Ammon's horn (tissue), 1 donor: ENCODE measurements at regions not wholly inside any gene's neighbourhood (a gene's known extent, or its start where the extent isn't known, plus 50 kb on each side); places are given as distances from the start of the nearest gene placed in this dataset.
"Not testable (repeated sequence)": the region's sequence is repeated elsewhere in the genome, so short reads cannot be mapped to it uniquely, and the experiment has no call there.

Experiments
- DNase-seq: peaks from one replicate; pipeline ENCODE4 v3.0.0-alpha.2; 2016; ENCODE audit warnings: low spot score

- no peak for DNase-seq
Observed at GRCh38 chr2:150669492-150669891, 182.0 kb upstream of the RND3 start.

- not testable (repeated sequence) for DNase-seq
Observed at GRCh38 chr2:150667039-150667438, 179.6 kb upstream of the RND3 start.

DNA sequence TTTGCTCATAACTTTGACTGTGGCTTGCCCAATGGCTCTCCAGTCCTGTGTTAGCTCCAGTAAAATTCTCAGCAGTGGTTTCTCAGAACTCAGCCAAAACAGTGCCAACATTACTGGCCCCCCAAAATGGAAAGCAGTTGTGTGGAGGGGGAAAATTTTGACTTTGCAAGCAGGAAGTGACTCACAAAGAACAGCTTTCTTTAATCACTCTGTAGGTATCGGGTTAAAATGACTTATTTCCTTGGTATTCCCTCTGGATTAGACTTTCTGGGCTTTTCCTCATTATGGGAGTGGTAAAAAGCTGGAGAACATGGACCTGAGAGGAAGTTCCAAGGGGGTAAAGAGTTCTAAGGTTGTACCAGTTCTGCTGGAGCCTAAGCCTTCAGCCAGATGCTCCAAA is 175.7 kb upstream of the RND3 start:
- no peak for DNase-seq

GRCh38 chr2:150656002-150656401 is 168.5 kb upstream of the RND3 start:
- no peak for DNase-seq

DNA sequence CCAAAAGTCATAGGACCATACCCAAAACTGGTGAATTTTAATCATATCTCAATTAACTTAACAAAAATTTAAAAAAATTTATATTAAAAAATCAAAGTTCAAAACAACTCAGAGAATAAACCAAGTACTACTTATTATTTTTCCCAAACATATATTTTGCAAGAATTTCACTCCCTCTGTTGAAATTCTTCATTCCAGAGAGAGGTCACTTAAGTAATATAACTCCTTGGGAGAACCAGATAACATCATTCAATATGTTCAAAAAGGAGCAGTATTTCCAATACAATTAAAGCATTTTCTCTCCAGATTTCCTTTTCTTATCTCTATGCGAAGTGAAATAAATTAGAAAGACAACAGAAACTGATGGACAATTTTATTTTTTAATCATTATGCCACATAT is 165.9 kb upstream of the RND3 start:
- DNase-seq, result no peak

GRCh38 chr2:150647943-150648342 is 160.5 kb upstream of the RND3 start:
- DNase-seq, result no peak

GRCh38 chr2:150646746-150647145 is 159.3 kb upstream of the RND3 start:
- DNase-seq, result no peak

- no peak for DNase-seq
Observed at GRCh38 chr2:150644298-150645067, 157.0 kb upstream of the RND3 start.

DNA sequence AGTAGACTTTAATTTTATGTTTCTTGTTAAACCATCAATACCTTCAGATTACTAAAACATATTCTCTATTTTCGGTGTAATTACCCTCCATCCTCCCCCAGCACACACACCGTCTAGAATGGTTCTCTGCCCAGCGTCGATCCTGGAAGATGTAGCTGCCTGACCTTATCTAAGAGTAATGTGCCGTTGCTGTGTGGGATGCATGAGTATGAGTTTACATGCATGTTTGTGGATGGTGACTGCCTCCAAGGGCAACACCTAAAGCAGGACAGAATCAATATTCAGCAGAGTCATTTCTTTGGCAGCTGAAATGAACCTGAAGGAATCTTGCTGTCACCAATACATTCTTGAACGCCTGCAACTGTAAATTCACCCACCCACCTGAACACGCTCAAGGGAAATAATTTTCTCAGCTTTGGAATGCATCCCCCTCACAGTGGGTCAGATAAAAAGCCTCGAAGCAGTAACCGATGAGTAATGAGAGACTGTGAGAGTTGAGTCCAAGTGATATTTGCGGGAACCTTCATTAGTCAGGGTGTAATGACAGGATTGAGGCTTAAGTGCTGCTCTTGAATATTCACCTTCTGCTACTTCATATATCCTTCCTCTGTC is 155.8 kb upstream of the RND3 start:
- no peak for DNase-seq

DNA sequence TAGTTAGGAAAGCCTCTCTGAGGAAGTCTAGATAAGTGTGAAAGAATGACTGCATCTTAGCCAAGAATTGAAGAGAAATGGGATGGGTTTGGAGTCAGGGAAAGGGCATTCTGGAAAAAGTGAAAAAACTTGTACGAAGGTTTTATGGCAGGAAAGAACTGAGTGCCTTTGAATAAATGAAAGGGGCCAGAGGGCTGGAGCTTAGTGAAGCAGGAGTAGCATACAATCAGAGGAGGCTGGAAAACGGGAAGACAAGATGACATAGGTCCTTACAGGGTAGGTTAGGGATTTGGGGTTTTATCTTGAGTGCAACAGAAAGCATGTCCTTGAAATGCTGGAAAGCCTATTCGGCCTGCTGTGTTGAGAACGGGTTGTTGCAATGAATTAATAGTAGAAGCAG is 152.6 kb upstream of the RND3 start:
- no peak for DNase-seq

DNA sequence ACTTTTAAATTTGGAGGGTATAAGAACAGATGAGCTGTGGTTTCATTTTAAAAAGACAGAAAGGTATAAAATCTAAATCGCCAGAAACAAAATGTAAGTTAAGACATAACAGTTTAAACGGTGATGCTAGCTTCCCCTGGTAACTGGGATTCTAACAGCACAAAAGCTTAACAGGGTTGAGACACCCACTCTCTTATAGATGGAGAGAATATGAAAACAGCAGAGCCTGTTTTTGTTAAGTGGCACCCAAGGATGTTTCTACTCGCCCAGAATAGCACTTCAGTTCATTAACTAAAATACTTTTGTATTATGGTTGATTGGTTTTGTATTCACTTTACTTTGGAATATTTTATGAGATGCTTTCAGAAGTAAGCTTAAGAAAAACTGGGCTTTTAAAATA is 151.9 kb upstream of the RND3 start:
- no peak for DNase-seq

- DNase-seq, result no peak
Observed at GRCh38 chr2:150631236-150631821, 143.9 kb upstream of the RND3 start.

DNA sequence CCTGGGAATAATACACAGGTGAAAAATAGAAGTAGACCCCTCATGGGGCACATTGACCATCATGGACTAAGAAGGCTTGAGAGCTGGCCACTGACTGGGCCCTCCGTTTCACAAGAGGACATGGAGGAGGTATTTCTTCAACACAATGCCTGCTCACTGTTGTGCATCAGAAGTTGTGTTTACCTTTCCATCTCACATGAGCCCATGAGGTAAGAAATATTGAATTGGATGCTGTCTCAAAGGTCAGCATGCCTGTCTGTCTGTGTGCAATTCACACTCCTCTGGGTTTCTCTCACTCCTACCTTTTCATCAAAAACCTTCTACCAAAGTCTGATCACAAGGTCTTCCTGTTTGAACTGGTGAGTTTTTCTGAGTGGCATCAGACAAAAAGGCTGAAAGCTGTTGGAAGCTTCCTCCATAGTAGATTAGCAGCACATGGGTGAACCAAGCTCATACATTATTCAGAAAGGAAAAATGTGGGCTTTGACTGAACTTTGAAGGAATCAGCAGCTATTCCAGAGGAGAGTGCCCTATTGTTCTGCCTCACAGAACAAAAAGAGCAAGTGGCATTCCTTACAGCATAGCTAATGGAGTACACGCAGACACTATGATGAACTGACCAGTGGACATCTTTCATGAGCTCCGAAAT is 143.2 kb upstream of the RND3 start:
- peak; percentile 58 for DNase-seq

- DNase-seq, result no peak
Observed at GRCh38 chr2:150627526-150627925, 140.1 kb upstream of the RND3 start.

- no peak for DNase-seq
Observed at GRCh38 chr2:150626934-150627411, 139.5 kb upstream of the RND3 start.

- DNase-seq, result no peak
Observed at GRCh38 chr2:150625741-150626140, 138.3 kb upstream of the RND3 start.

GRCh38 chr2:150625303-150625702 is 137.8 kb upstream of the RND3 start:
- no peak for DNase-seq

DNA sequence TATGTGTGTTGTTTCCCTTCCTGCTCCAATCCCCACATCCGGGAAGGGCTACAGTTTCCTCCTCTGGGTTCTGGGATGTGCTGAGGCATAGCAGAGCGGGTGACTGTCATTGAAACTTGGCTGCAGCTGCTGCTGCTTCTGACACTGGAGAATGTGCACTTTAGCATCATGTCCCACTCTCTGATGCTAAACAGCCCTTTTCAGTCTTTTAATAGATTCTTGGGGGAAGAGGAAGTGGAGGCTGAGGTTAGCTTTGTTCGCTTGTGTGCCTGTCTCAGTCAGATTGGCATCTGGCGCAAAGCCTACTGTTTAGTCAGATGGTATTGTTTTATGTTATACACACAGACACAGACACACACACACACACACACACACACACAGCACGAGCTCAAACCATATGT is 136.5 kb upstream of the RND3 start:
- DNase-seq, result peak; percentile 8

GRCh38 chr2:150621526-150622213 is 134.2 kb upstream of the RND3 start:
- DNase-seq, result no peak

DNA sequence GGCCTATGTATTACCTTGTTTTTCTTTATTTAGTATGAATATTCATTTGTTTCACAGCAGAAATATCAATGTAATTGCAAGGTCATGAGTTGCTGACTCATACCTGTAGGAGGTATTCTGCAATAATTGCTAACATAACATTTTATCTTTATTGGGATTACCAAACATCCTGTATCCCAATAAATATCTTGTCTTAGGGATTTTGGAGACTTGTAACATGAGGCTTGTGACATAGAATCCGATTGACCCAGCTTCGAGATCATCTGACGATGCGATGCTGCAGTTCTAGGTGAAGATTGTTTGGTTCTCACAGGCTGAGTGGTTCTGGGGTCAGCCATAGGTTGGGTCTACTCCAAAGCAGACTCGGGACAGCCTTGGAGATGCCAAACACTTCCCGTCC is 133.4 kb upstream of the RND3 start:
- DNase-seq, result no peak

DNA sequence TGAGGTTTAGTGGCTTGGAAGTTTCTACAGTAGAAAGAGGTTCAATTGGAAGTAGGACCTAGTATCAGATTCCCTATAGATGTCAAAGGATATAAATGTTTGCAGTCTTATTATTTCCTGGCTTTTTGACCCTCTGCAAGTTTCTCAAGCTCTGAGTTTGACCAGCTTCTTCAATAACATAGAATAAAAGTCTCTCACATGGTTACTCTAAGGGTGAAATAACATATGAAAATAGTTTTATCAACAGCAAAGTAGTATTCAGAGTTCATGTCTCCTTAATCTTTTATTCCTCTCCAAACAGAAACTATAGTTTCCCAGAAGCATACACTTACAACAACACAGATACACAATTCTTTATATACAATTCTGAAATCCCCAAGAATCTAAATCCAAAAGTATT is 132.9 kb upstream of the RND3 start:
- no peak for DNase-seq

DNA sequence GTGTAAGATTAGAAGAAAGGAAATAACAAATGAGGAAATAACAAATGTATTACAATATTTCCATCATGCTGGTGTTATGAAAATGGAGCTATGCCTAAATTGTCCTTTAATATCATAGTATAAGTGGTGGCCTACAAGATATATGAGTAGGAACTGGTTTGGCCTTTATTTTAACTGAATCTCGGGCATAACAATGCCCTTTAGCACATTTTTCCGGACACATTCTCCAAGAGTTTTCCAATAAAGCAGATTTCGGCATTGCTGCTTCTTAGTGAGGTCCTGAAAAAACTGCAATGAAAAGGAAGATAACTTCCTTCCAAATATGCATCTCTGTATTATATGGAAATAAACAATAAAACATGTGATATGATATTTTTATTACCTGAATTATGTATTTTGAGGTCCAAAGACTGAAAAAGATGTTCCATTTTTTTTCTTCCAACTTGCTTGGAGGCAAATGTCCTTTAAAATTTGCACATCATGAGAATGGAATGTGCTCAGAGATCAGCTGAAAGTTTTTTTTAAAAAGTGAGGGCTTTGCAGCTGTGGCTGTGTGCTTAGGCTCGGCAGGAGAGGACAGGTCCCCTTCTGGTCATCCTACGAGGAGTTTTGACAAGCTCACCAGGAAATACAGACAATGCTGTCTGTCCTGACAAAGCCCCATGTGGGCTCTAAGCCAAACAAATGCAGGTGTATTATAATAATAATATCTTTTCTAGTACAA is 132.3 kb upstream of the RND3 start:
- DNase-seq, result no peak
